ENCODE measurements at regions not wholly inside any gene's neighbourhood (a gene's known extent, or its start where the extent isn't known, plus 50 kb on each side); places are given as distances from the start of the nearest gene placed in this dataset.

- no peak for TF ChIP-seq CTCF (IDR thresholded peaks at IDR 0.05; ENCODE audit: low read depth, low read length)
- Histone ChIP-seq H3K36me3 (no peaks in the 10 kb centered on the region), H3K4me3 (ENCODE audit: low read depth, low read length) (no peak overlapping the region), H3K27me3 (no peaks in the 10 kb centered on the region), H3K4me1 (no peaks in the 10 kb centered on the region), H3K9me3 (no peaks in the 10 kb centered on the region)
- no peak for DNase-seq
These were observed 196.9 kb downstream of the C3orf38 start for GRCh38 chr3:88346643-88347042.

GRCh38 chr3:88362428-88362827 is 212.7 kb downstream of the C3orf38 start:
- DNase-seq: no peak
- Histone ChIP-seq H3K9me3 (no peaks in the 10 kb centered on the region), H3K27me3 (no peaks in the 10 kb centered on the region), H3K36me3 (no peaks in the 10 kb centered on the region), H3K4me1 (no peaks in the 10 kb centered on the region), H3K4me3 (ENCODE audit: low read depth, low read length) (no peak overlapping the region)
- no peak for TF ChIP-seq CTCF (IDR thresholded peaks at IDR 0.05; ENCODE audit: low read depth, low read length)

- no peak for TF ChIP-seq CTCF (IDR thresholded peaks at IDR 0.05; ENCODE audit: low read depth, low read length)
- no peak for DNase-seq
- Histone ChIP-seq H3K27me3 (no peaks in the 10 kb centered on the region), H3K36me3 (no peaks in the 10 kb centered on the region), H3K4me3 (ENCODE audit: low read depth, low read length) (no peak overlapping the region), H3K9me3 (no peaks in the 10 kb centered on the region), H3K4me1 (no peaks in the 10 kb centered on the region)
These were observed 215.2 kb downstream of the C3orf38 start for GRCh38 chr3:88364926-88365325.

GRCh38 chr3:88369337-88369736 is 219.6 kb downstream of the C3orf38 start:
- H3K36me3 ChIP-seq: no peaks in the 10 kb centered on the region
- no peaks in the 10 kb centered on the region for H3K9me3 ChIP-seq
- H3K4me3 ChIP-seq (ENCODE audit: low read depth, low read length): no peak overlapping the region
- no peaks in the 10 kb centered on the region for H3K4me1 ChIP-seq
- DNase-seq: no peak
- TF ChIP-seq CTCF (IDR thresholded peaks at IDR 0.05; ENCODE audit: low read depth, low read length): no peak
- H3K27me3 ChIP-seq: no peaks in the 10 kb centered on the region

- no peaks in the 10 kb centered on the region for H3K27me3 ChIP-seq
- no peak overlapping the region for H3K4me3 ChIP-seq (ENCODE audit: low read depth, low read length)
- H3K4me1 ChIP-seq: no peaks in the 10 kb centered on the region
- H3K36me3 ChIP-seq: no peaks in the 10 kb centered on the region
- no peaks in the 10 kb centered on the region for H3K9me3 ChIP-seq
- no peak for DNase-seq
- no peak for TF ChIP-seq CTCF (IDR thresholded peaks at IDR 0.05; ENCODE audit: low read depth, low read length)
These were observed 220.0 kb downstream of the C3orf38 start for GRCh38 chr3:88369767-88370166.

GRCh38 chr3:88385090-88385489 is 235.3 kb downstream of the C3orf38 start:
- no peaks in the 10 kb centered on the region for H3K4me1 ChIP-seq
- no peaks in the 10 kb centered on the region for H3K27me3 ChIP-seq
- no peak for TF ChIP-seq CTCF (IDR thresholded peaks at IDR 0.05; ENCODE audit: low read depth, low read length)
- H3K36me3 ChIP-seq: no peaks in the 10 kb centered on the region
- H3K9me3 ChIP-seq: no peaks in the 10 kb centered on the region
- H3K4me3 ChIP-seq (ENCODE audit: low read depth, low read length): no peak overlapping the region
- no peak for DNase-seq

Data from BE2C (cell line).